C4-2B (cell line): ENCODE measurements at regions not wholly inside any gene's neighbourhood (a gene's known extent, or its start where the extent isn't known, plus 50 kb on each side); places are given as distances from the start of the nearest gene placed in this dataset.
A peak's percentile ranks its signal among the peaks of the same experiment; 100 is the strongest.
"Not testable (repeated sequence)": the region's sequence is repeated elsewhere in the genome, so short reads cannot be mapped to it uniquely, and the experiment has no call there.

Experiments
- H3K27ac ChIP-seq: fragments of 450-650 bp; 2 replicates; pipeline ENCODE4 v1.5.1; 2017
- CTCF ChIP-seq: fragments of 450-650 bp; conservative IDR thresholded peaks from 2 replicates; pipeline ENCODE4 v1.5.1; 2017; ENCODE audit warnings: mild to moderate bottlenecking
- ZFX ChIP-seq: fragments of 450-650 bp; IDR thresholded peaks from 2 replicates; pipeline ENCODE4 v1.6.1; 2017

GRCh38 chr1:199226163-199226562 is 587.3 kb downstream of the PTPRC start:
- TF ChIP-seq CTCF: no peak
- TF ChIP-seq ZFX: no peak
- no peak overlapping the region for H3K27ac ChIP-seq

DNA sequence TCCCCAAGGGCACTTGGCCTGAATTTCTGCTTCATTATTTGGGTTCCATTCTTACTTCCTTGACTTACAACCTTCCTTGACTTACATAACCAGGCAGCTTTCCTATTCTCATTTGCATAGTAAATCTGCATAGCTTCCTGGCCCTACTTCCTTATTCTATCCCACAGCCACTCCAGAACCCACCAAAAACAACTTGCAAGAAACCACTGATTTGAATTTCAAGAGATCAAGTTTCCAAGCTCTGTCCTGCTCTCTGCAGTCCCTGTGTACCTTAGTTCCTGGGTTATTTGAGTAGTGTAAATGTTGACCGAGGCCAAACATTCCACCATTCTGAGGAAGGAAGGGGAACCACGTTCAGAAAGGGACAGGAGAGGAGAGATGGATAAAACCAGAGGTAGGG is 603.3 kb downstream of the PTPRC start:
- no peak overlapping the region for H3K27ac ChIP-seq
- TF ChIP-seq CTCF (no peak), ZFX (no peak)

DNA sequence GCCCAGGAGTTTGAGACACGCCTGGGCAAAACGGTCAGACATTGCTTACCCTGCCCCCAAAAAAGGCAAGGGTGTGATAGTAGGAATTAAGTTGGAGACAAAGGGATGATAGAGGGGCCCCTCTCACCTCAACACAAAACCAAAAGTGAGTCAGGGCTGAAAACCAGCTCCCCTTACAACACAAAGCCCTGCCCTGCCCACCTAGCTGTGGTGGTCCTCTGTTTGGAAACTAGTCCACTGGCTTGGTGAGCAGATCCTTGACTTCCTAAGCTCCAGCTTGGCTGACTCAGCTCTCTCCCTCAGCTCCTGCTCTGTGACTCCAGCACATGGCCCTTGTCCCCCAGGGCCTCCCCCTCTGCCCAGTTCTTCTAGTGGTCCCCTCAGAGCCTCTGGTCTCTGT is 603.8 kb downstream of the PTPRC start:
- H3K27ac ChIP-seq: no peak overlapping the region
- TF ChIP-seq ZFX (no peak), CTCF (no peak)

DNA sequence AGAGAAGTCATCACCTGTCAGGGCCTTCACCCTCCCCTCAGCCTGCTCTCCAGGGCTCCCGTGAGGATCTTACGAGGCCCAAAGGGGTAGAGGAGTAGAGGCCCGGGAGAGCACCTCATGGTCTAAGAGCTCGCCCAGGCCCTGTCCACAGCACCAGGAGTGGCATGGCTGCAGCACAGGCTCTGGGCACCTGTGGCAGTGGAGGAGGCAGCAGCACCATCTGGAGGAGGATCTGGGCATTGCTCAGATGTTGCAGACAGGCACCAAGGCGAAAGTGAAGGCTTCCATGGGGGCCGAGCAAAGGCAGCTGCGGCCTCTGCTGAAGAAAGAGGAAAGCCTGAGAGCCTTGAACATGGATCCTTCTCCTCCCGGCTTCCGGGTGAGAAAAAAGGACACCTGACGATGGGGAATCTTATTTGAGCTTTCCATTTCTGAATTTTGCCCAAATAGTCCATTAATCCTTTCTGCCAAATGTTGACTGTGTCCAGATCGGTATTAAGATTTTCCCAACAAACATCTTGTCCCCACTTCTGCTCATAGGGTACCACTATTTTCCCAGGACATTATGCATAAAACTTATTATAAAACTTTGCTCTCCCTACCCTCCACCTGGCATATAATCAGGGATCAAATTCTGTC is 604.7 kb downstream of the PTPRC start:
- TF ChIP-seq CTCF (peak; percentile 85), ZFX (no peak)
- no peak overlapping the region for H3K27ac ChIP-seq

- TF ChIP-seq CTCF: no peak
- no peak for TF ChIP-seq ZFX
- H3K27ac ChIP-seq: no peak overlapping the region
Observed at GRCh38 chr1:199245946-199246345, 607.1 kb downstream of the PTPRC start.

DNA sequence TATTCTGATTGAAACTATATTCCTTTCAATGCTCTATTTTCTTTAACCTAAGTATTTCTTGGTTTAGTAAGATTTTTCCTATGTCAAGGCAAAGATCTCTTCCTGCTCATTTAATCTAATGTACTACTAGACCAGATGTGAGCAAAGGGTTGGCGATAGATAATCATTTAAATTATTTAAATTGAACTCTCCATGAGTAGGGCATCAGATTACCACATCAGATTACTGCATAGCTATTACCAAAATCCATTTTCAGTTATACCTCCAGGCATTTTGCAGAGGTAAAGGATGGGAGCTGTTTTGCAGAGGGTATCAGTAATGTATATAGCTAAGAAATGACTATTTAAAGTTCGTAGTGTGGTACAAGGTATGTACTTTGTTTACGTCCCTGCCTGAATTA is 607.9 kb downstream of the PTPRC start:
- no peak for TF ChIP-seq ZFX
- no peak for TF ChIP-seq CTCF

DNA sequence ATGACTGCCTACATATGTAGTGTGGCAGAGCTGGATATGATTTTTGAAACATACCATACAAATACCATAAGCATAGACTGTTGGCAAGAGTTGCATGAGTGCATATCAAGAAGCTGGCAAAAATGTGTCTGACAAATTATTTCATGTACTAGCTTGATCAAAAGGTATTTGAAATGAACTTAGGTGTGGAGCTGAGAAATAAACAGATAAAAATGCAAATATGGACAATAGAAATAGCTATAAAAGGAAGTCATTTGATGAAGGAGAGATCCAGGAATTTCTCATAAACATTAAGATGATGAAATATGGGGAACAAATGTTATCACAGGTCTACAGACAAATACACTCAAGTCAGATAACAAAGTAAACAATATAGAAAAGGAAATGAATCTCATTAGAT is 609.1 kb downstream of the PTPRC start:
- H3K27ac ChIP-seq: no peak overlapping the region
- TF ChIP-seq ZFX (no peak), CTCF (no peak)

More for the DNA sequence above, 607.9 kb downstream of the PTPRC start:
- no peak overlapping the region for H3K27ac ChIP-seq

DNA sequence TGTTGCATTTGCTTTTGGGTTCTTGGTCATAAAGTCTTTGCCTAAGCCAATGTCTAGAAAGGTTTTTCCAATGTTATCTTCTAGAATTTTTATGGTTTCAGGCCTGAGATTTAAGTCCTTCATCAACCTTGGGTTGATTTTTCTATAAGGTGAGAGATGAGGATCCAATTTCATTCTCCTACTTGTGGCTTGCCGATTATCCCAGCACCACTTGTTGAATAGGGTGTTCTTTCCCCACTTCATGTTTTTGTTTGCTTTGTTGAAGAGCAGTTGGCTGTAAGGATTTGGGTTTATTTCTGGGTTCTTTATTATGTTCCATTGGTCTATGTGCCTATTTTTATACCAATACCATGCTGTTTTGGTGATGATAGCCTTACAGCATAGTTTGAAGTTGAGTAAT is 615.2 kb downstream of the PTPRC start:
- H3K27ac ChIP-seq: not testable (repeated sequence)
